Astrocyte (in vitro differentiated cells and primary cell): ENCODE measurements at regions not wholly inside any gene's neighbourhood (a gene's known extent, or its start where the extent isn't known, plus 50 kb on each side); places are given as distances from the start of the nearest gene placed in this dataset.

Experiments
- DNase-seq: peaks from one replicate; pipeline ENCODE4 v3.0.0-alpha.2; 2010; ENCODE audit warnings: low read depth
- FAIRE-seq: peaks from 2 replicates; lab custom pipeline; 2011; peaks lifted over from hg19 to GRCh38; lab: Jason Lieb, UNC
- H2AFZ ChIP-seq: 2 replicates; pipeline ENCODE4 v1.6.0; 2012; ENCODE audit warnings: low read depth, low read length, inconsistent platforms
- H3K27ac ChIP-seq: 2 replicates; pipeline ENCODE4 v1.5.1; 2011; ENCODE audit warnings: low read depth, low read length, inconsistent platforms
- H3K27me3 ChIP-seq: 2 replicates; pipeline ENCODE4 v1.6.0; 2011; ENCODE audit warnings: low read length, inconsistent platforms; ENCODE audit not compliant: insufficient read depth
- H3K36me3 ChIP-seq: 2 replicates; pipeline ENCODE4 v1.5.1; 2011; ENCODE audit warnings: low read length, inconsistent platforms; ENCODE audit not compliant: insufficient read depth
- H3K4me1 ChIP-seq: 2 replicates; pipeline ENCODE4 v1.5.1; 2011; ENCODE audit warnings: low read length, inconsistent platforms; ENCODE audit not compliant: insufficient read depth
- H3K4me2 ChIP-seq: 2 replicates; pipeline ENCODE4 v1.6.0; 2012; ENCODE audit warnings: low read length, inconsistent platforms
- H3K4me3 ChIP-seq: 2 replicates; pipeline ENCODE4 v1.5.1; 2011; ENCODE audit warnings: low read depth, mild to moderate bottlenecking, low read length, inconsistent platforms; ENCODE audit not compliant: insufficient read depth
- H3K79me2 ChIP-seq: 2 replicates; pipeline ENCODE4 v1.6.0; 2012; ENCODE audit warnings: mild to moderate bottlenecking, low read length, inconsistent platforms; ENCODE audit not compliant: insufficient read depth
- H3K9ac ChIP-seq: 2 replicates; pipeline ENCODE4 v1.6.0; 2012; ENCODE audit warnings: mild to moderate bottlenecking, low read length, inconsistent platforms
- H3K9me3 ChIP-seq: 2 replicates; pipeline ENCODE4 v1.5.1; 2012; ENCODE audit warnings: low read depth, mild to moderate bottlenecking, low read length, inconsistent platforms; ENCODE audit not compliant: insufficient read depth
- H4K20me1 ChIP-seq: 2 replicates; pipeline ENCODE4 v1.6.0; 2012; ENCODE audit warnings: low read length, inconsistent platforms; ENCODE audit not compliant: insufficient read depth
- H3K27ac Mint-ChIP-seq: one replicate; pipeline ENCODE4 v1.8.0; 2021; ENCODE audit warnings: mild to moderate bottlenecking, mixed read lengths; ENCODE audit not compliant: unreplicated experiment
- H3K27me3 Mint-ChIP-seq: one replicate; pipeline ENCODE4 v1.8.0; 2021; ENCODE audit warnings: low read depth, mixed read lengths; ENCODE audit not compliant: unreplicated experiment
- H3K36me3 Mint-ChIP-seq: one replicate; pipeline ENCODE4 v1.8.0; 2021; ENCODE audit warnings: low read depth, mixed read lengths; ENCODE audit not compliant: unreplicated experiment
- H3K4me1 Mint-ChIP-seq: one replicate; pipeline ENCODE4 v1.8.0; 2021; ENCODE audit warnings: low read depth, mixed read lengths; ENCODE audit not compliant: unreplicated experiment
- H3K4me3 Mint-ChIP-seq: one replicate; pipeline ENCODE4 v1.8.0; 2021; ENCODE audit warnings: mild to moderate bottlenecking, moderate library complexity, mixed read lengths; ENCODE audit not compliant: unreplicated experiment
- H3K9me3 Mint-ChIP-seq: one replicate; pipeline ENCODE4 v1.8.0; 2021; ENCODE audit warnings: mild to moderate bottlenecking, mixed read lengths; ENCODE audit not compliant: unreplicated experiment
- EZH2 ChIP-seq: IDR thresholded peaks from 2 replicates; pipeline ENCODE4 v1.6.1; 2012; ENCODE audit warnings: mild to moderate bottlenecking, low read length, inconsistent platforms; ENCODE audit not compliant: insufficient read depth
- TF ChIP-seq, protein P1 (sequence below): IDR thresholded peaks from 2 replicates; pipeline ENCODE4 v1.5.1; 2011; ENCODE audit warnings: low read depth, mild to moderate bottlenecking, inconsistent platforms, low read length, moderate library complexity; ENCODE audit not compliant: insufficient read depth

DNA sequence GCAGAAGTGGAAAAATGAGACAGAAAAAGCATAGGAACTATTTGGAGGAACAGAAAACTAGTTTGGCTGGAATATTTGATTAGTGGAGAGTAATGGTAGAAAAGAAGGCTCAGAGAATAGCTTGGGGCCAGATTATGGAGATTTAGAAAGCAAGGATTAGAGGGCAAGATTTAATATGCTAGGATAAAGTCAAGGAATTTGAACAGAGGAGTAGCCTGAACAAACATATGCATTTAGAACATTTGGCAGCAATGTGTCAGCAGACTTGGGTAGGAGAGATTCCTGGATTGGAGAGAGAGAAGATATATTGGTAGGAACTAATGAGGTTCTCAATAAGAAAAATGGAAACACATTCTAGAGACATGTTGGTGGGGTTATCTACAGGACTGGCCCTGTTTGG, 229.2 kb upstream of the PKP2 start:
- no peak overlapping the region for H3K27ac Mint-ChIP-seq

GRCh38 chr12:33116284-33116683, 219.7 kb upstream of the PKP2 start:
- Mint-ChIP-seq H3K9me3 (no peaks in the 10 kb centered on the region), H3K27ac (no peak overlapping the region), H3K4me3 (no peak overlapping the region), H3K4me1 (peaks cover 10% of the 10 kb centered on the region), H3K36me3 (no peaks in the 10 kb centered on the region), H3K27me3 (no peaks in the 10 kb centered on the region)
- no peak overlapping the region for H2AFZ ChIP-seq
- H3K4me1 ChIP-seq, result no peaks in the 10 kb centered on the region
- no peaks in the 10 kb centered on the region for H3K27me3 ChIP-seq
- no peak overlapping the region for H3K4me2 ChIP-seq
- no peak overlapping the region for H3K9ac ChIP-seq
- no peak for TF ChIP-seq EZH2
- TF ChIP-seq, protein P1, sequence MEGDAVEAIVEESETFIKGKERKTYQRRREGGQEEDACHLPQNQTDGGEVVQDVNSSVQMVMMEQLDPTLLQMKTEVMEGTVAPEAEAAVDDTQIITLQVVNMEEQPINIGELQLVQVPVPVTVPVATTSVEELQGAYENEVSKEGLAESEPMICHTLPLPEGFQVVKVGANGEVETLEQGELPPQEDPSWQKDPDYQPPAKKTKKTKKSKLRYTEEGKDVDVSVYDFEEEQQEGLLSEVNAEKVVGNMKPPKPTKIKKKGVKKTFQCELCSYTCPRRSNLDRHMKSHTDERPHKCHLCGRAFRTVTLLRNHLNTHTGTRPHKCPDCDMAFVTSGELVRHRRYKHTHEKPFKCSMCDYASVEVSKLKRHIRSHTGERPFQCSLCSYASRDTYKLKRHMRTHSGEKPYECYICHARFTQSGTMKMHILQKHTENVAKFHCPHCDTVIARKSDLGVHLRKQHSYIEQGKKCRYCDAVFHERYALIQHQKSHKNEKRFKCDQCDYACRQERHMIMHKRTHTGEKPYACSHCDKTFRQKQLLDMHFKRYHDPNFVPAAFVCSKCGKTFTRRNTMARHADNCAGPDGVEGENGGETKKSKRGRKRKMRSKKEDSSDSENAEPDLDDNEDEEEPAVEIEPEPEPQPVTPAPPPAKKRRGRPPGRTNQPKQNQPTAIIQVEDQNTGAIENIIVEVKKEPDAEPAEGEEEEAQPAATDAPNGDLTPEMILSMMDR, result no peak
- H3K27ac ChIP-seq, result no peak overlapping the region
- no peaks in the 10 kb centered on the region for H3K9me3 ChIP-seq
- H3K36me3 ChIP-seq, result no peaks in the 10 kb centered on the region
- H4K20me1 ChIP-seq, result no peaks in the 10 kb centered on the region
- FAIRE-seq (no peak), DNase-seq (no peak)
- no peaks in the 10 kb centered on the region for H3K79me2 ChIP-seq
- H3K4me3 ChIP-seq, result no peak overlapping the region

More for the DNA sequence above, 229.2 kb upstream of the PKP2 start:
- no peaks in the 10 kb centered on the region for H3K36me3 ChIP-seq
- H3K4me3 Mint-ChIP-seq, result no peak overlapping the region
- no peaks in the 10 kb centered on the region for H3K27me3 ChIP-seq
- H3K4me1 ChIP-seq, result no peaks in the 10 kb centered on the region
- DNase-seq (no peak), FAIRE-seq (no peak)
- no peaks in the 10 kb centered on the region for H4K20me1 ChIP-seq
- no peaks in the 10 kb centered on the region for H3K79me2 ChIP-seq
- H3K9me3 Mint-ChIP-seq, result no peaks in the 10 kb centered on the region
- H3K9me3 ChIP-seq, result no peaks in the 10 kb centered on the region
- no peak overlapping the region for H3K4me3 ChIP-seq
- H3K27ac ChIP-seq, result no peak overlapping the region
- no peak overlapping the region for H2AFZ ChIP-seq
- H3K27me3 Mint-ChIP-seq, result no peaks in the 10 kb centered on the region
- no peak overlapping the region for H3K9ac ChIP-seq
- H3K4me1 Mint-ChIP-seq, result no peaks in the 10 kb centered on the region
- H3K36me3 Mint-ChIP-seq, result no peaks in the 10 kb centered on the region
- no peak overlapping the region for H3K4me2 ChIP-seq
- TF ChIP-seq, protein P1, result no peak
- no peak for TF ChIP-seq EZH2

DNA sequence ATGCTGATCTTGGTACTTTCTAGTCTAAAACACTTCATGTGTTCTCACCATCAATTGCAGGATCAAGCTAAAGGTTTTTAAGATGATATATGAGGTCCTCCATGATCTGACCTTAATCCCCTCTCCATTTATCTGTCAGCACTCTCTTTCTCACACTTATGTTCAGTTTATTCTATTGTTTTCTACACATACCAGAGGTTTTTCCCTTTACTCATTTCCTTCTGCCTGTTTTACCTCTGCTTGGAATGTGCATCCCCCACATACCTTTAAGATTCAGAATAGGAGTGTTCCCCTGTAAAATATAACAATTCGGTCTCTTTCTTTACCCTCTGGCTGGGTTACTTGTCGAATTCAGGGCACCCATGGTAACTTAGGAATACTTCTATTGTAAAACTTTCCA, 219.1 kb upstream of the PKP2 start:
- no peak overlapping the region for H3K4me3 ChIP-seq
- TF ChIP-seq, protein P1, result no peak
- TF ChIP-seq EZH2, result no peak
- no peaks in the 10 kb centered on the region for H3K27me3 Mint-ChIP-seq
- H3K4me2 ChIP-seq, result no peak overlapping the region
- no peaks in the 10 kb centered on the region for H3K79me2 ChIP-seq
- no peak overlapping the region for H3K9ac ChIP-seq
- no peaks in the 10 kb centered on the region for H3K9me3 ChIP-seq
- H3K27me3 ChIP-seq, result no peaks in the 10 kb centered on the region
- H3K4me1 Mint-ChIP-seq, result peaks cover 10% of the 10 kb centered on the region
- DNase-seq (no peak), FAIRE-seq (no peak)
- no peaks in the 10 kb centered on the region for H3K36me3 ChIP-seq
- no peak overlapping the region for H3K27ac Mint-ChIP-seq
- no peak overlapping the region for H3K4me3 Mint-ChIP-seq
- no peak overlapping the region for H2AFZ ChIP-seq
- no peaks in the 10 kb centered on the region for H3K36me3 Mint-ChIP-seq
- no peaks in the 10 kb centered on the region for H4K20me1 ChIP-seq
- H3K4me1 ChIP-seq, result no peaks in the 10 kb centered on the region
- no peak overlapping the region for H3K27ac ChIP-seq
- H3K9me3 Mint-ChIP-seq, result no peaks in the 10 kb centered on the region
